A549 (cell line): ENCODE measurements at regions not wholly inside any gene's neighbourhood (a gene's known extent, or its start where the extent isn't known, plus 50 kb on each side); places are given as distances from the start of the nearest gene placed in this dataset.

Source experiments
- CTCF ChIP-seq: fragments of >200 bp; sonication (Bioruptor Twin); formaldehyde crosslinking; IDR thresholded peaks from 3 replicates; pipeline ENCODE4 v1.5.1; 2016
- FOXS1 ChIP-seq: fragments of 250-450 bp; sonication (Bioruptor Pico); IDR thresholded peaks from 2 replicates; pipeline ENCODE4 v1.5.0; 2020; ENCODE audit warnings: mild to moderate bottlenecking, moderate library complexity
- MAFK ChIP-seq: fragments of 450-650 bp; IDR thresholded peaks from 2 replicates; pipeline ENCODE4 v1.6.1; 2014; ENCODE audit not compliant: partially characterized antibody
- REST ChIP-seq: fragments of 200-600 bp; sonication (generic); IDR thresholded peaks from 2 replicates; pipeline ENCODE4 v1.6.1; 2016; ENCODE audit warnings: antibody characterized with exemption, mild to moderate bottlenecking, moderate library complexity
- USF2 ChIP-seq: fragments of 450-650 bp; IDR thresholded peaks from 2 replicates; pipeline ENCODE4 v1.6.1; 2014; ENCODE audit warnings: antibody characterized with exemption

GRCh38 chr1:218066332-218066731, 218.8 kb upstream of the RRP15 start:
- no peak for TF ChIP-seq MAFK
- TF ChIP-seq USF2, result no peak
- TF ChIP-seq CTCF, result no peak
- no peak for TF ChIP-seq REST
- no peak for TF ChIP-seq FOXS1 (CRISPR knock-in tag)
